NB4 (cell line): ENCODE measurements at regions not wholly inside any gene's neighbourhood (a gene's known extent, or its start where the extent isn't known, plus 50 kb on each side); places are given as distances from the start of the nearest gene placed in this dataset.
A peak's percentile ranks its signal among the peaks of the same experiment; 100 is the strongest.

Experiments used
- DNase-seq: peaks from one replicate; pipeline ENCODE4 v3.0.0; 2010; ENCODE audit warnings: low read depth
- H3K4me3 ChIP-seq: one replicate; pipeline ENCODE4 v1.5.1; 2011; ENCODE audit warnings: mild to moderate bottlenecking, low read depth, low read length, moderate library complexity
- CTCF ChIP-seq: IDR thresholded peaks from one replicate; pipeline ENCODE4 v1.5.1; 2012; ENCODE audit warnings: low read depth, low read length
- MAX ChIP-seq: IDR thresholded peaks from 2 replicates; pipeline ENCODE4 v1.6.1; 2011; ENCODE audit warnings: low read depth, low read length
- MYC ChIP-seq: IDR thresholded peaks from 2 replicates; pipeline ENCODE4 v1.6.1; 2011; ENCODE audit warnings: low read depth, low read length
- POLR2A ChIP-seq: IDR thresholded peaks from 2 replicates; pipeline ENCODE4 v1.6.1; 2011; ENCODE audit warnings: mild to moderate bottlenecking; ENCODE audit not compliant: insufficient read length; ENCODE audit errors: extremely low read depth

DNA sequence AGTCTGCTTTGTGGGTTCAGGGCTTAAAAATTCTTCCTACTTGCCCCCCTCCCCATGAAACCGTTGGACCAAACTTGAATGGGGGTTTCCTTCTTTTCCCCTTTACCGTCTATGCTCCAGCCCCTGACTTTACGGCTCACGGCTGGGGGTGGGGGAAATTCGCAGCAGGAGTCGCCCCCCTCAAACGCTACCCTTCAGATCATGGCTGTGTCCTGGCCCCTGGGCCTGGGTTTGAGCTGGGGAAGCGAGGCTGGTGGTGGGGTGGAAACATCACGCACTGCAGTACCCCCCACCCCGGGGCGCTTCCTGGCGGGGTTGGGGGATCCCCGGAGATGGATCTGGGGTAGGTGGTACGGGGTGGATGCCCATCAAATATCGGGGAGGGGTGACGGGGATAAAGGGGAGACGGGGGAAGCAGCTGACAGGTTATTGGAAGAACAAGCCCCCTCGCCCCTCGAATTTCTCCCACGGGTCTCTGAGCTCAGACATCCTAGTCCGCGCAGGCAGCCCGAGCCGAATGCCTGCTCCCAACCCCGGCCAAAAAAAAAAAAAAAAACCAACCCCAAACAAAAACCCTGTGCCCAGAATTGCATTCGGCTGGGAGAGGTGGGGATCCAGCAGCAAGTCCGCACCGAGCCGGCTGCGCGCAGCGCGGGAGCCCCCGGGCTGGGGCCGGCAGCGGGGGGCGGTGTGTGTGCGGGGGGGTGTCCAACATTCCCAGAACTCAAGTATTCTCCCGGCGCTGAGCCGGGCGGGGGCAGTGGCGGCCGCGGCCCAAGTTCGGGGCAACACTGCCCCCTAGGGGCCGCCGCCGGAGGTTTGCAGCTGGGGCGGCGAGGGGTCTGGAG, 59.0 kb upstream of the ACOT11 start:
- peak; percentile 80 for DNase-seq
- peak overlapping the region; percentile 64 for H3K4me3 ChIP-seq
- TF ChIP-seq CTCF (peak; percentile 68), MYC (no peak), POLR2A (no peak)

DNA sequence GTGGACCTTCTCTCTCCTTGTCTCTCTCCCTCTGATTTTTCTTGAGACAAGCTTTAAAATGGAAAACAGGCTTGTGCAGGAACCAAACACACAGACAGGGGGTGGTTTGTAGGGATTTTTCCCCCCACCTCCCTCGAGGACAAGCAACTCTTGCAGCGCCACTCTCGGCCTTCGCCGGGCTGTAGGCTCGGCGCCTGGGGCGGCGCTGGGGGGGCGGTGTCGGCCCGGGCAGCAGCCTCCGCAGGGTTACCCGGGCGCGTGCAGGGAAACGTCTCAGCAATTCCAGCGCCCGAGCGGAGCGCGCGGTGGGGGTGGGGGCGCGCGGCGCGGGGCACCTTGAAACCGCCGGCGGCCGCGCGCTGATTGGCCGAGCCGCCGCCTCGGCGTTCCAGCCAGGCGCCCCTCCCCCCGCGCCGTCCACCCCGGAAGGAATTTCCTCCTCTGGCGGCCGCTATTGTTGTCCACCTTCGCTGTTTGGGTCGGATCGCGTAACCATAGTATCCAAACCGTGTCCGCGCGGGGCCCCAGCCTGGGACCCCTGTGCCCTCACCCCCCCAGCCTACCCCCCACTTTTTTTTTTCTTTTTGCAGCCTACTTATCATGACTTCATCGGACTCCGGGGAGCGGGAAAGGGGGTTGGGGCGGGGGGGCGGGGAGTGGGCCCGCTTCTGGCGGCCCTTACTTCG, 59.8 kb upstream of the ACOT11 start:
- H3K4me3 ChIP-seq: peak overlapping the region; percentile 64
- TF ChIP-seq MAX (peak; percentile 52), MYC (no peak; the same call in 1 of the 2 replicates), POLR2A (peak; percentile 24), CTCF (no peak)
- DNase-seq: peak; percentile 92

DNA sequence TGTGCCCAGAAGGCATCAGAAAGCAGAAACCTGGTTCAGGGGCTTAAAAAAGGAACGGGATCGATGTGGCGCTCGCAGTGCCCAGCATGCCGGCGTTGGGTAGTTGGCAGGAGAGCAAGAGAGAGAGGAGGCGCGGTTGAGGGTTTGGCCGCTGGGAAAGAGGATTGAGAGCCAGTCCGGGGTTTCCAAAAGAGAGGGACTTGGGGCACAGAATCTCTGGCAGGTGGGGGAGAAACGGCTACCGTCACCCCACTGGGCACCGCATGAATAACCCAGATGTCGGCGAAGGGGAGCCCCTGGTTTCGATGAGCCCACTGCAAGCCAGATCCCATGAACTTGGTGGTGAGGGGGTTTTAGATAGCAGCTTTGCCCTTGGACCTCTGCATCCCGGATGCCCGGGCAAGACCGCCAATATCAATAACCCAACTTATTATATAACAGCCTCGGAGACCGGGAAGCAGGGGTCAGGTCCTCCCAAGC, 60.4 kb upstream of the ACOT11 start:
- no peak for TF ChIP-seq MAX
- TF ChIP-seq MYC: no peak
- TF ChIP-seq CTCF: no peak
- no peak for TF ChIP-seq POLR2A
- DNase-seq: no peak
- no peak overlapping the region for H3K4me3 ChIP-seq

DNA sequence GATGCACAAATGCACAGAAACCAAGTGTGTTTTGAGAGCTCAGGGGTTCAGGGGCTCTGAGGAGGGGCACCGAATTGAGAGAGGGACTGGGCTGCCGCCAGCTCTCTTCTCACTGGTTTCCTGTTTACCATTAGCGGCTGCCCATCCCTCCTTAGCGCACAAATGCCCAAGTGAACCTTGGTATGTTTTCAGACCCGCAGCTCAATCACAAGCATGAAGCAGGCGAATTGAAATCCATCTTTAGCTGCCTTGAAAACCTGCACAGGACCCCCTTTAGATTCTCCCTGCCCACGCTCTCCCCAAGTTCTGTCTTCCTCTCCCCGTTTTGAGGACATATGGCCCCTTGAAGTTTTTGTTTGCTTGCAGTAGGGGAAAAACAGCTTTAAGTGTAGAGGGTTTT, 61.1 kb upstream of the ACOT11 start:
- TF ChIP-seq CTCF (no peak), MAX (no peak), POLR2A (no peak), MYC (no peak)
- no peak overlapping the region for H3K4me3 ChIP-seq
- no peak for DNase-seq

GRCh38 chr1:54485416-54485815, 62.6 kb upstream of the ACOT11 start:
- peak; percentile 82 for DNase-seq

More at GRCh38 chr1:54485416-54485815, 62.6 kb upstream of the ACOT11 start:
- TF ChIP-seq POLR2A (no peak), MYC (no peak), MAX (no peak), CTCF (no peak)
- H3K4me3 ChIP-seq: no peak overlapping the region
